Spleen (tissue), 11 donors: ENCODE measurements at regions not wholly inside any gene's neighbourhood (a gene's known extent, or its start where the extent isn't known, plus 50 kb on each side); places are given as distances from the start of the nearest gene placed in this dataset.
A peak's percentile ranks its signal among the peaks of the same experiment; 100 is the strongest.

Experiments
- DNase-seq: peaks from one replicate; pipeline ENCODE4 v3.0.0-alpha.2; 2020
- H3K27ac ChIP-seq, 8 donors: fragments of 200-600 bp; sonication (generic) in 7 of 8; 1 replicate in 4 of 8; 2 replicates in 4 of 8; pipeline versions ENCODE4 v1.5.0 to v1.8.0; 2016 to 2021; ENCODE audit warnings: inconsistent platforms in 4 of 8, mild to moderate bottlenecking in 4 of 8, moderate library complexity in 1 of 8
- H3K27me3 ChIP-seq, 7 donors: fragments of 200-600 bp; sonication (generic) in 6 of 7; replicated peaks in 1 of 7; 1 replicate in 4 of 7; 2 replicates in 3 of 7; pipeline versions ENCODE4 v1.5.0 to v1.8.0; 2016 to 2021; ENCODE audit warnings: inconsistent platforms in 3 of 7, mild to moderate bottlenecking in 1 of 7
- H3K36me3 ChIP-seq, 6 donors: fragments of 200-600 bp; sonication (generic) in 5 of 6; 1 replicate in 4 of 6; 2 replicates in 2 of 6; pipeline versions ENCODE4 v1.5.0 to v1.8.0; 2016 to 2021; ENCODE audit warnings: inconsistent platforms in 2 of 6
- H3K4me1 ChIP-seq, 6 donors: fragments of 200-600 bp; sonication (generic) in 5 of 6; 1 replicate in 3 of 6; 2 replicates in 3 of 6; pipeline versions ENCODE4 v1.5.0 to v1.8.0; 2016 to 2021; ENCODE audit warnings: inconsistent platforms in 3 of 6
- H3K4me3 ChIP-seq, 8 donors: fragments of 200-600 bp; sonication (generic) in 7 of 8; 1 replicate in 4 of 8; 2 replicates in 4 of 8; pipeline versions ENCODE4 v1.5.0 to v1.8.0; 2016 to 2021; ENCODE audit warnings: inconsistent platforms in 4 of 8, mild to moderate bottlenecking in 4 of 8, moderate library complexity in 2 of 8
- H3K9me3 ChIP-seq, 8 donors: fragments of 200-600 bp; sonication (generic) in 7 of 8; 1 replicate in 4 of 8; 2 replicates in 4 of 8; pipeline versions ENCODE4 v1.5.0 to v1.8.0; 2016 to 2021; ENCODE audit warnings: inconsistent platforms in 4 of 8
- CTCF ChIP-seq, 11 experiments: fragments of 200-600 bp in 7 of 11; fragments of 450-650 bp in 4 of 11; sonication (generic) in 4 of 11; IDR thresholded peaks in 8 of 11; conservative IDR thresholded peaks in 3 of 11; 1 replicate in 7 of 11; 2 replicates in 4 of 11; pipeline versions ENCODE4 v1.4.0 to v1.8.0; 2016 to 2021; ENCODE audit warnings: antibody characterized with exemption in 11 of 11, inconsistent platforms in 4 of 11, mild to moderate bottlenecking in 1 of 11
- POLR2A ChIP-seq, 3 donors: fragments of 450-650 bp; IDR thresholded peaks; one replicate each; pipeline ENCODE4 v1.5.1; 2017; ENCODE audit warnings: antibody characterized with exemption in 3 of 3, mild to moderate bottlenecking in 1 of 3
- POLR2AphosphoS5 ChIP-seq, 3 donors: sonication (generic); formaldehyde crosslinking; IDR thresholded peaks; one replicate each; pipeline ENCODE4 v1.5.1; 2017; ENCODE audit warnings: antibody characterized with exemption in 3 of 3
- WGBS, 5 donors: extraction: QIAGEN DNeasy Blood & Tissue Kit in 3 of 5; methylation state at CpG; one replicate each; pipeline versions ENCODE4 v1.1.5 to v1.1.7; 2013 to 2018; 5-methylcytosine and 5-hydroxymethylcytosine counted together
- intact Hi-C: fragments of 100-400 bp; cut with DNase I; formaldehyde crosslinking; loops from one replicate; pipeline ENCODE4 v1.15.0; 2023; ENCODE audit warnings: low total_unique reads
- donor health status: healthy with polysubstance abuse.
- donor health status: DM: no; HTN: no; CAD: no; lungs with moderate emphysema.
- donor health status: DM: no; HTN: no; CAD: no.
- donor health status: Bipolar disorder and iron deficiency.
- donor health status: healthy.
- donor health status: DM: no; HTN: no; CAD: no.
- donor health status: DM: yes; HTN: yes; CAD: no.

GRCh38 chr20:19833395-19833794 is 75.3 kb downstream of the RIN2 start:
- 57 to 80% (median 73%) methylated on average over 6 of the region's 6 CpGs for WGBS, 5 donors

DNA sequence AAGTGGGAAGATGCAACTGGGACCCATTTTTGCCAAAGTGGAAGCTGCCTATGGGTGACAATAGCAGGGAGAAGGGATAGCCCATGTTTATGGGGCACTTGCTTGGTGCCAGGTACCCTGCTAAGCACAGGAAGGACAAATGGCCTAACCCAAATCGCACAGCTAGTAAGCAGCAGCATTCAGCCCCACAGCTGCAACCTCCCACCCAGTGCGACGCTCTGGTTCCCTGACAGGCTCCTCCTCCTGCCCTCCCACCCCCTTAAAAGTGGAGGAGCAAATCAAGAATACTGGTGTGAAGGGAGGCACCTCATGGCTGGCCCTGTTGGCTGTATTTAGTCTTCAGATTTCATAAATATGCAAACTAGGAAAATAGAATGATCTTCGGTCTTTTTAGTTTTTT is 76.2 kb downstream of the RIN2 start:
- intact Hi-C loops: no loop called here
- no peak for TF ChIP-seq POLR2A (IDR thresholded peaks at IDR 0.05)
- no peak for TF ChIP-seq CTCF (IDR thresholded peaks at IDR 0.05 in 8 of 11, conservative IDR thresholded peaks at IDR 0.05 in 3 of 11)
- no peak for TF ChIP-seq POLR2AphosphoS5 (IDR thresholded peaks at IDR 0.05)

More at GRCh38 chr20:19833395-19833794, 75.3 kb downstream of the RIN2 start:
- Histone ChIP-seq H3K4me3 (no peak overlapping the region), H3K36me3 (no peaks in the 10 kb centered on the region), H3K27me3 (no peaks in the 10 kb centered on the region), H3K9me3 (no peaks in the 10 kb centered on the region), H3K27ac (peak overlapping the region in 1 of 8 donors; percentile 30), H3K4me1 (peaks cover 7 to 32% (median 17%) of the 10 kb centered on the region in 6 donors)
- intact Hi-C loops: no loop called here
- DNase-seq: no peak
- TF ChIP-seq CTCF (IDR thresholded peaks at IDR 0.05 in 8 of 11, conservative IDR thresholded peaks at IDR 0.05 in 3 of 11) (no peak), POLR2A (IDR thresholded peaks at IDR 0.05) (no peak), POLR2AphosphoS5 (IDR thresholded peaks at IDR 0.05) (no peak)

DNA sequence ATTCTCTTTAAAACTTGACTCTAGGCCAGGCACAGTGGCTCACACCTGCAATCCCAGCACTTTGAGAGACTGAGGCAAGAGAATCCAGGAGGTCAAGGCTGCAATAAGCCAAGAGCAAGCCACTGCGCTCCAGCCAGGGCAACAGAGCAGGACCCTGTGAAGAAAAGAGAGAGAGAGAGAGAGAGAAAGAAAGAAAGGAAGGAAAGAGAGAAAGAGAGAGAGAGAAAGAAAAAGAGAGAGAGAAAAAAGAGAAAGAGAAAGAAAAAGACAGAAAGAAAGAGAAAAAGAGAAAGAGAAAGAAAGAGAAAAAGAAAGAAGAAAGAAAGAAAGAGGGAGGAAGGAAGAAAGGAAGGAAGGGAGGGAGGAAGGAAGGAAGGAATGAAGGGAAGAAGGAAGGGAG is 76.7 kb downstream of the RIN2 start:
- WGBS, 5 donors: 93 to 100% (median 97%) methylated on average over 1 of the region's 1 CpG
- TF ChIP-seq CTCF (IDR thresholded peaks at IDR 0.05 in 8 of 11, conservative IDR thresholded peaks at IDR 0.05 in 3 of 11) (no peak), POLR2A (IDR thresholded peaks at IDR 0.05) (no peak), POLR2AphosphoS5 (IDR thresholded peaks at IDR 0.05) (no peak)
- peaks cover 0 to 19% (median 5%) of the 10 kb centered on the region in 6 donors for H3K4me1 ChIP-seq
- no peak for DNase-seq
- no peaks in the 10 kb centered on the region for H3K9me3 ChIP-seq
- no peaks in the 10 kb centered on the region for H3K27me3 ChIP-seq
- H3K27ac ChIP-seq: peak overlapping the region in 1 of 8 donors; percentile 30
- H3K4me3 ChIP-seq: no peak overlapping the region
- intact Hi-C loops: no loop called here
- H3K36me3 ChIP-seq: no peaks in the 10 kb centered on the region

More for the DNA sequence above, 76.2 kb downstream of the RIN2 start:
- DNase-seq: no peak
- Histone ChIP-seq H3K4me1 (peaks cover 0 to 24% (median 9%) of the 10 kb centered on the region in 6 donors), H3K4me3 (no peak overlapping the region), H3K9me3 (no peaks in the 10 kb centered on the region), H3K27me3 (no peaks in the 10 kb centered on the region), H3K27ac (peak overlapping the region in 1 of 8 donors; percentile 30), H3K36me3 (no peaks in the 10 kb centered on the region)
- 73 to 88% (median 86%) methylated on average over 4 of the region's 4 CpGs for WGBS, 5 donors

GRCh38 chr20:19835533-19836222 is 77.6 kb downstream of the RIN2 start:
- Histone ChIP-seq H3K27ac (peak overlapping the region in 1 of 8 donors; percentile 3), H3K9me3 (no peaks in the 10 kb centered on the region), H3K27me3 (no peaks in the 10 kb centered on the region), H3K4me1 (peaks cover 0 to 12% (median 2%) of the 10 kb centered on the region in 6 donors), H3K36me3 (no peaks in the 10 kb centered on the region), H3K4me3 (no peak overlapping the region)
- 77 to 83% (median 77%) methylated on average over 8 to 9 of the region's 9 CpGs for WGBS, 5 donors
- TF ChIP-seq CTCF (IDR thresholded peaks at IDR 0.05 in 8 of 11, conservative IDR thresholded peaks at IDR 0.05 in 3 of 11): no peak
- no peak for TF ChIP-seq POLR2A (IDR thresholded peaks at IDR 0.05)
- no peak for TF ChIP-seq POLR2AphosphoS5 (IDR thresholded peaks at IDR 0.05)
- intact Hi-C loops: no loop called here
- DNase-seq: no peak
